Activated CD8-positive, alpha-beta memory T cell treated with anti-CD3 and anti-CD28 coated beads for 1 hour (primary cell): ENCODE measurements at regions not wholly inside any gene's neighbourhood (a gene's known extent, or its start where the extent isn't known, plus 50 kb on each side); places are given as distances from the start of the nearest gene placed in this dataset.

Source experiments
- DNase-seq, 2 donors: peaks; one replicate each; pipeline ENCODE4 v3.0.0-alpha.2; 2020; ENCODE audit warnings: low read depth in 1 of 2; ENCODE audit errors: extremely low read depth in 1 of 2

- no peak for DNase-seq
These were observed 69.4 kb upstream of the PFN2 start for GRCh38 chr3:150040097-150040496.

- no peak for DNase-seq
These were observed 68.1 kb upstream of the PFN2 start for GRCh38 chr3:150038830-150039229.

GRCh38 chr3:150036780-150037179 lies 66.1 kb upstream of the PFN2 start:
- DNase-seq, result no peak

- DNase-seq, result no peak
These were observed 65.4 kb upstream of the PFN2 start for GRCh38 chr3:150035910-150036612.

GRCh38 chr3:150035301-150035779 lies 64.6 kb upstream of the PFN2 start:
- DNase-seq, result no peak

GRCh38 chr3:150033721-150034120 lies 63.0 kb upstream of the PFN2 start:
- DNase-seq, result no peak

- no peak for DNase-seq
These were observed 60.1 kb upstream of the PFN2 start for GRCh38 chr3:150030841-150031240.

- no peak for DNase-seq
These were observed 52.5 kb upstream of the PFN2 start for GRCh38 chr3:150023239-150023636.

- DNase-seq, result no peak
These were observed 51.9 kb upstream of the PFN2 start for GRCh38 chr3:150022381-150023238.

- no peak for DNase-seq
These were observed 49.8 kb upstream of the PFN2 start for GRCh38 chr3:150020527-150020926.
